Mesothelial cell of epicardium (in vitro differentiated cells): ENCODE measurements at regions not wholly inside any gene's neighbourhood (a gene's known extent, or its start where the extent isn't known, plus 50 kb on each side); places are given as distances from the start of the nearest gene placed in this dataset.

Experiments
- DNase-seq, 2 experiments: peaks; one replicate each; pipeline ENCODE4 v3.0.0; 2021; ENCODE audit warnings: low spot score in 2 of 2; ENCODE audit not compliant: unreplicated experiment in 2 of 2
- H3K27ac Mint-ChIP-seq: 2 replicates; pipeline ENCODE4 v1.8.0; 2021; ENCODE audit warnings: mixed read lengths
- H3K27me3 Mint-ChIP-seq: 2 replicates; pipeline ENCODE4 v1.8.0; 2021; ENCODE audit warnings: low read depth, mixed read lengths
- H3K36me3 Mint-ChIP-seq: 2 replicates; pipeline ENCODE4 v1.8.0; 2021; ENCODE audit warnings: mixed read lengths
- H3K4me1 Mint-ChIP-seq: 2 replicates; pipeline ENCODE4 v1.8.0; 2021; ENCODE audit warnings: mixed read lengths
- H3K4me3 Mint-ChIP-seq: 2 replicates; pipeline ENCODE4 v1.8.0; 2021; ENCODE audit warnings: mild to moderate bottlenecking, moderate library complexity, mixed read lengths
- H3K9me3 Mint-ChIP-seq: 2 replicates; pipeline ENCODE4 v1.8.0; 2021; ENCODE audit warnings: mixed read lengths
- CTCF ChIP-seq: fragments of 200-600 bp; sonication (generic); IDR thresholded peaks from one replicate; pipeline ENCODE4 v1.5.0; 2021; ENCODE audit warnings: antibody characterized with exemption; ENCODE audit not compliant: unreplicated experiment

GRCh38 chr14:101119830-101120571, 216.5 kb upstream of the RTL1 start:
- no peak for TF ChIP-seq CTCF
- Mint-ChIP-seq H3K9me3 (no peaks in the 10 kb centered on the region), H3K4me3 (no peak overlapping the region), H3K36me3 (no peaks in the 10 kb centered on the region), H3K4me1 (peaks cover 28% of the 10 kb centered on the region), H3K27me3 (peaks cover 24% of the 10 kb centered on the region), H3K27ac (peak overlapping the region; percentile 39)
- no peak for DNase-seq

GRCh38 chr14:101120641-101121507, 217.4 kb upstream of the RTL1 start:
- peak in 1 of 2 experiments; percentile 35 for DNase-seq
- peaks cover 21% of the 10 kb centered on the region for H3K27me3 Mint-ChIP-seq
- no peak overlapping the region for H3K4me3 Mint-ChIP-seq

GRCh38 chr14:101121508-101122139, 218.1 kb upstream of the RTL1 start:
- peaks cover 28% of the 10 kb centered on the region for H3K4me1 Mint-ChIP-seq
- peak in 1 of 2 experiments; percentile 31 for DNase-seq
- no peaks in the 10 kb centered on the region for H3K36me3 Mint-ChIP-seq
- no peaks in the 10 kb centered on the region for H3K9me3 Mint-ChIP-seq
- H3K27me3 Mint-ChIP-seq: peaks cover 18% of the 10 kb centered on the region
- H3K27ac Mint-ChIP-seq: no peak overlapping the region
- TF ChIP-seq CTCF: no peak
- no peak overlapping the region for H3K4me3 Mint-ChIP-seq

More at GRCh38 chr14:101120641-101121507, 217.4 kb upstream of the RTL1 start:
- Mint-ChIP-seq H3K4me1 (peaks cover 28% of the 10 kb centered on the region), H3K9me3 (no peaks in the 10 kb centered on the region), H3K36me3 (no peaks in the 10 kb centered on the region), H3K27ac (no peak overlapping the region)
- no peak for TF ChIP-seq CTCF

- peaks cover 28% of the 10 kb centered on the region for H3K4me1 Mint-ChIP-seq
- H3K9me3 Mint-ChIP-seq: no peaks in the 10 kb centered on the region
- peak in 1 of 2 experiments; percentile 24 for DNase-seq
- H3K27ac Mint-ChIP-seq: no peak overlapping the region
- H3K36me3 Mint-ChIP-seq: no peaks in the 10 kb centered on the region
- peaks cover 24% of the 10 kb centered on the region for H3K27me3 Mint-ChIP-seq
- TF ChIP-seq CTCF: no peak
- H3K4me3 Mint-ChIP-seq: no peak overlapping the region
These were observed 219.0 kb upstream of the RTL1 start for GRCh38 chr14:101122237-101123141.
